ENCODE measurements at regions not wholly inside any gene's neighbourhood (a gene's known extent, or its start where the extent isn't known, plus 50 kb on each side); places are given as distances from the start of the nearest gene placed in this dataset.

DNA sequence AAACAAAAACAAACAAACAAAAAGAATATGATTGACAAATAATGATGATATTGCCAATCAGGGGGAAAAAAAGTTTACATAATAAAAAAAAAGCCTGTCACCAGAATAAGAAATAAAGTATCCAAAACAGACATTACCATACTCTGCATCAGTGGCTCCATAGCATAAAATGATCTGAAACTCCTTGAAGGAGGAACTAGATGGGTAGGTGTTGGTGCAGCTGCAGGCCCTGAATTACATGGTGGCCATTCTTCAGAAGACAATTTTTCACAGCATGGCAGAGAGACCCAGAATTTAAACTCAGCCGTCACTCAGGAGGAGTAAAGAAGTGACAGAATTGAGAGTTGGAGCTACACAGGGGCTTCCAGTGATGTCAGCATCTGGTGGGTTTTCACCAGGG, 60.2 kb downstream of the GLUL start:
- Histone ChIP-seq H3K4me3 (no peak overlapping the region), H3K27me3 (no peaks in the 10 kb centered on the region), H3K9me3 (no peaks in the 10 kb centered on the region), H3K27ac (no peak overlapping the region), H3K36me3 (no peaks in the 10 kb centered on the region), H3K4me1 (no peaks in the 10 kb centered on the region)
- TF ChIP-seq, protein P1, sequence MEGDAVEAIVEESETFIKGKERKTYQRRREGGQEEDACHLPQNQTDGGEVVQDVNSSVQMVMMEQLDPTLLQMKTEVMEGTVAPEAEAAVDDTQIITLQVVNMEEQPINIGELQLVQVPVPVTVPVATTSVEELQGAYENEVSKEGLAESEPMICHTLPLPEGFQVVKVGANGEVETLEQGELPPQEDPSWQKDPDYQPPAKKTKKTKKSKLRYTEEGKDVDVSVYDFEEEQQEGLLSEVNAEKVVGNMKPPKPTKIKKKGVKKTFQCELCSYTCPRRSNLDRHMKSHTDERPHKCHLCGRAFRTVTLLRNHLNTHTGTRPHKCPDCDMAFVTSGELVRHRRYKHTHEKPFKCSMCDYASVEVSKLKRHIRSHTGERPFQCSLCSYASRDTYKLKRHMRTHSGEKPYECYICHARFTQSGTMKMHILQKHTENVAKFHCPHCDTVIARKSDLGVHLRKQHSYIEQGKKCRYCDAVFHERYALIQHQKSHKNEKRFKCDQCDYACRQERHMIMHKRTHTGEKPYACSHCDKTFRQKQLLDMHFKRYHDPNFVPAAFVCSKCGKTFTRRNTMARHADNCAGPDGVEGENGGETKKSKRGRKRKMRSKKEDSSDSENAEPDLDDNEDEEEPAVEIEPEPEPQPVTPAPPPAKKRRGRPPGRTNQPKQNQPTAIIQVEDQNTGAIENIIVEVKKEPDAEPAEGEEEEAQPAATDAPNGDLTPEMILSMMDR (IDR thresholded peaks at IDR 0.05) = no peak
- no peak for TF ChIP-seq POLR2A (IDR thresholded peaks at IDR 0.05)
- ATAC-seq = no peak
- intact Hi-C loops (cut with DNase I) = no loop called here
- no peak for DNase-seq
- no CpG with 5 or more reads among the region's 1 CpG for WGBS (ENCODE audit: insufficient coverage, low coverage, low lambda C conversion rate, missing lambda C conversion rate)

DNA sequence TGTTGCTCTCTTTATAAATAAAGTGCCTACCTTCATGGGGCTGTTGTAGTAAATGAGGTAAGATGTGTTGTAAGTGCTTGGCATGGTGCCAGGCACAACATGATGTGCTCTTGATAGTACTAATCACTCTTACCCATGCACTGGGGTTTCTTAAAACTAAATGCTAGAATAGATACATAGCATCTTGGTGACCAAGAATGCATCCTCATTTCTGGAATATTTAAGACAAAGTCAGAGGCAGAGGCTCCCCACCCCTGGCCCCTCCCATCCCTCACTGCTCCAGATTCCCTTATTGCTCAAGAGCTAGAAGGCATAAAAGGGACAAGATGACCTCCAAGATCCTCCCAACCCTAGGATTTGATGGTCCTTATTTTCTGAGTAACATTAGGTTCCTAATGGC, 61.3 kb downstream of the GLUL start:
- intact Hi-C loops (cut with DNase I) = no loop called here

DNA sequence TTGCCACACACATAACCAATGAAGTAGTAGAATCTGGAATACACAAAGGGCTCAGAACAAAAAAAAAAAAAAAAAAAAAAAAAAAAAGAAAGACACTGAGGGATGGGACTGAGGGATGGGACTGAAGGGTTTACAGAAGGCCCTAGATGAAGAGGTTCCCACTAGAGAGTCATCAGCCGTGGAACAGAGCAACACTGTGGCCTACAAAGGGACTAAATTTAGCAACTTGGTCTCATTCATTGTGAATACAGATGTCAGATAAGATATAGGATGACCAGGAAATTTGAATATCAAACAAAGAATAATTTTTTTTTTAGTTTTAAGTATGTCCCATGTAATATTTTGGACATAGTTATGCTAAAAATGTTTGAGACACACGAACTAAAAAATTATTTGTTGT, 62.1 kb downstream of the GLUL start:
- ATAC-seq = no peak
- Histone ChIP-seq H3K27ac (no peak overlapping the region), H3K4me1 (no peaks in the 10 kb centered on the region), H3K27me3 (no peaks in the 10 kb centered on the region), H3K36me3 (no peaks in the 10 kb centered on the region), H3K9me3 (no peaks in the 10 kb centered on the region), H3K4me3 (no peak overlapping the region)
- DNase-seq = no peak
- WGBS (ENCODE audit: insufficient coverage, low coverage, low lambda C conversion rate, missing lambda C conversion rate) = 50% methylated on average over 2 of the region's 2 CpGs
- no peak for TF ChIP-seq POLR2A (IDR thresholded peaks at IDR 0.05)
- TF ChIP-seq, protein P1 (IDR thresholded peaks at IDR 0.05) = no peak
- intact Hi-C loops (cut with DNase I) = no loop called here

More for the DNA sequence above, 61.3 kb downstream of the GLUL start:
- peak; percentile 46 to 51 (median 48) for ATAC-seq
- Histone ChIP-seq H3K9me3 (no peaks in the 10 kb centered on the region), H3K4me1 (no peaks in the 10 kb centered on the region), H3K4me3 (no peak overlapping the region), H3K36me3 (no peaks in the 10 kb centered on the region), H3K27ac (no peak overlapping the region), H3K27me3 (no peaks in the 10 kb centered on the region)
- TF ChIP-seq, protein P1 (IDR thresholded peaks at IDR 0.05) = no peak
- no peak for TF ChIP-seq POLR2A (IDR thresholded peaks at IDR 0.05)
- DNase-seq = peak in 1 of 3 donors; percentile 23

DNA sequence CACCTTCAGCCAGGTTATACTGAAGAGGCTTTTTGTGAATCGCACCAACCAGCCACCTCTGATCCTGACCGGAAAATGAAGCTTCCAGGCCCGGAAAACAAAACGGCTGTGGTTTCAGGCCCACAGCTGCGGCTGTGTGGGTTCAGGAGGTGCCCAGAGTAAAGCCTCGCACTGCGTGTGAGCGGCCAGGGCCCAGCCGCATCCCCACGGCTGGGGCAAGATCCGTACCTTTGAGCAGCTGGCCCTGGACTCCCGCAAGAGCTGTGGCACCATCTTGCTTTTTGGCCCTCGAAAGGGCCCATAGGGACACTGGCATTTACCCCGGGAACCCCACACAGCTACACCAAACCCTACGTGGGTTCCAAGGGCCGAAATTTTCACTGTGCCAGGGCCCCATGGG, 63.0 kb downstream of the GLUL start:
- TF ChIP-seq, protein P1 (IDR thresholded peaks at IDR 0.05) = no peak
- no peak for TF ChIP-seq POLR2A (IDR thresholded peaks at IDR 0.05)
- ATAC-seq (no peak), DNase-seq (no peak)
- Histone ChIP-seq H3K27me3 (no peaks in the 10 kb centered on the region), H3K9me3 (no peaks in the 10 kb centered on the region), H3K36me3 (no peaks in the 10 kb centered on the region), H3K4me3 (no peak overlapping the region), H3K27ac (no peak overlapping the region), H3K4me1 (no peaks in the 10 kb centered on the region)
- no CpG with 5 or more reads among the region's 16 CpGs for WGBS (ENCODE audit: insufficient coverage, low coverage, low lambda C conversion rate, missing lambda C conversion rate)
- intact Hi-C loops (cut with DNase I) = no loop called here

DNA sequence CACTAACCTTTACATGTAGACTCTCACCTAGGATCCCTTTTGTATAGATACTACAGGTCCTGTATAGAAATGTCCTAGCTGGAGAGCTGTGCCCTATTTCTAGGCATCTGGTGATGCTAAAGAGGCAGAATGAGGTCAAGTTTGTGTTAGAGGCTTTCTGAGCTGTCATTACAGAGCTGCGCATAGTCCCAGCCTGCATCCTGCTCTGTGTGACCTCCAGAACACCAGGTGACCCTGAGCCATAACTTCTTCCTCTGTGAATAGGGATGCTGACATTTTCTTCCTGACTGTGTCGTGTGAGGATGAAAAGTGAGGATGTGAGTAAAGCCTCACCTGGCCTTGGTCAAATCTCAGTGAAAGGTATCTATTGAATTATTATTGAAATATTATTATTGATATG, 66.3 kb downstream of the GLUL start:
- Histone ChIP-seq H3K27ac (no peak overlapping the region), H3K36me3 (no peaks in the 10 kb centered on the region), H3K27me3 (no peaks in the 10 kb centered on the region), H3K4me1 (no peaks in the 10 kb centered on the region), H3K9me3 (no peaks in the 10 kb centered on the region), H3K4me3 (no peak overlapping the region)
- WGBS (ENCODE audit: insufficient coverage, low coverage, low lambda C conversion rate, missing lambda C conversion rate) = 41% methylated on average over 2 of the region's 2 CpGs
- ATAC-seq = no peak
- TF ChIP-seq POLR2A (IDR thresholded peaks at IDR 0.05) = no peak
- TF ChIP-seq, protein P1 (IDR thresholded peaks at IDR 0.05) = no peak
- no peak for DNase-seq
- intact Hi-C loops (cut with DNase I) = no loop called here
